ENCODE measurements at regions not wholly inside any gene's neighbourhood (a gene's known extent, or its start where the extent isn't known, plus 50 kb on each side); places are given as distances from the start of the nearest gene placed in this dataset.

- TF ChIP-seq ZNF407 (IDR thresholded peaks at IDR 0.05; ENCODE audit: low read depth) (no peak), RCOR1 (IDR thresholded peaks at IDR 0.05; ENCODE audit: borderline replicate concordance in 1 of 2, low read depth in 2 of 2, low read length in 2 of 2) (no peak), KLF10 (CRISPR knock-in tag; IDR thresholded peaks at IDR 0.05) (no peak), EP400 (IDR thresholded peaks at IDR 0.05) (no peak), MAFG (tag; conservative IDR thresholded peaks at IDR 0.05) (no peak), STAG1 (CRISPR knock-in tag; IDR thresholded peaks at IDR 0.05; ENCODE audit: borderline replicate concordance) (no peak), POLR2B (IDR thresholded peaks at IDR 0.05; ENCODE audit: low read depth, partially characterized antibody) (no peak), ZNF589 (CRISPR knock-in tag; IDR thresholded peaks at IDR 0.05; ENCODE audit: low read depth) (no peak), GATAD2A (IDR thresholded peaks at IDR 0.05) (no peak)
Measured at GRCh38 chr6:19231878-19232561, 605.1 kb upstream of the ID4 start (continued).
